NCI-H146 (cell line): ENCODE measurements at regions not wholly inside any gene's neighbourhood (a gene's known extent, or its start where the extent isn't known, plus 50 kb on each side); places are given as distances from the start of the nearest gene placed in this dataset.
"Not testable (repeated sequence)": the region's sequence is repeated elsewhere in the genome, so short reads cannot be mapped to it uniquely, and the experiment has no call there.

Source experiments
- DNase-seq: peaks from one replicate; lab custom pipeline; 2025; lab: John Stamatoyannopoulos, UW

DNA sequence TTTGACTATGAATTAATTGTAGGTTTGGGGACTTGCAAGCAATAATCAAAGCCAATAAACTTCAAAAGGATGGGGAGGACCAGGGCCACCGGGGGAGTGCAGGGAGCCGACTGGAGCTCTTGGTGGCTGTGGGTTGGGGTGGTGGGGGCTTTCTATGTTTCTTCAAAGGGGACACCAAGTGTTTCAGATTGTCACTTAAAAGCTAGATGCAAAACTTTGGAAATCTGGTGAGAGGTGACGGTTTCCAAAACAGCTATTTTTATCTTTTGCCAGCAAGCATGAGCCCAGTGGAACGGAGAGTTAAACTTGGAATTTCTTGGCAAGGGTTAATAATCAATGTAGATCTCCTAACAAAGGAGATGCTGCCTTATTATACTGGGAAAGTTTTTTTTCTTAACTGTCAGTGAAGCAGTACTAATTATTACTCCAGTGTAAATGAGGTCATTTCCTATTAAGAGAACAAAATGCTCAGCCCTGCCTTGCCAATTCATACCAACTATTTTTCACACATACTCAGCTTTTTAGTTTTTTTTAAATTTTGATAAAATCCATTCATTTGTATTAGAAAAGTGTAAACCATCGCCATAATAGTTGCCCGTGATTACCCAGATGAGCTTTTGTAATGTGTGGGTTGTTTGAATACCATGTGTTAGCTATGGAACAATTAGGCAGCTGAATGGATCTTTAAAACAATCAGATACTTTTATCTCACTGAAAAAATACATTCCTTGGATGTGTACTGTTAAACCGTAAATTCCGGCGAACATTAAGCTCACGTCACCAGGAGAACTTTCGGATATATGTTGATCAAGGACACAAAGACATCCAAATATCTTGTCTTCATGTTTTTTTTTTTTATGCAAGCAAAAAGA is 95.9 kb upstream of the ZNF536 start:
- DNase-seq = no peak

DNA sequence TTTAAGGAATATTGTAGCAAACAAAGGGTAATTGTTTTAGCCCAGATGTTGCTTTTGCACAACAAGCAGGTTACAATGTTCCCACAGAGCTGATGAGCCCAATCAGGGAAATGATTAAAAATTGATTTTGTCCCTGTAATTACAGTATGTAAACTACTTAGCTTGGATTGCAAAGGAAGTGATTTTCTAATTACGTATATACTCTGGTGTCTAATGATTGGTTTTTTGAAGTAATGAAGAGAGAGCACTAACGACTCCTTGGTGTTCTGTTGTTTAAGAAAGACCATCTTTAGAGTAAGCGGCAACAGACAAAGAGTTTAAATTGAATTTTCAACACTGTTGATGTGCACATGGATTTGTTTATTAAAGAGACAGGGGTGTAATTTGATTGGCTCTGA is 95.3 kb upstream of the ZNF536 start:
- DNase-seq = no peak

DNA sequence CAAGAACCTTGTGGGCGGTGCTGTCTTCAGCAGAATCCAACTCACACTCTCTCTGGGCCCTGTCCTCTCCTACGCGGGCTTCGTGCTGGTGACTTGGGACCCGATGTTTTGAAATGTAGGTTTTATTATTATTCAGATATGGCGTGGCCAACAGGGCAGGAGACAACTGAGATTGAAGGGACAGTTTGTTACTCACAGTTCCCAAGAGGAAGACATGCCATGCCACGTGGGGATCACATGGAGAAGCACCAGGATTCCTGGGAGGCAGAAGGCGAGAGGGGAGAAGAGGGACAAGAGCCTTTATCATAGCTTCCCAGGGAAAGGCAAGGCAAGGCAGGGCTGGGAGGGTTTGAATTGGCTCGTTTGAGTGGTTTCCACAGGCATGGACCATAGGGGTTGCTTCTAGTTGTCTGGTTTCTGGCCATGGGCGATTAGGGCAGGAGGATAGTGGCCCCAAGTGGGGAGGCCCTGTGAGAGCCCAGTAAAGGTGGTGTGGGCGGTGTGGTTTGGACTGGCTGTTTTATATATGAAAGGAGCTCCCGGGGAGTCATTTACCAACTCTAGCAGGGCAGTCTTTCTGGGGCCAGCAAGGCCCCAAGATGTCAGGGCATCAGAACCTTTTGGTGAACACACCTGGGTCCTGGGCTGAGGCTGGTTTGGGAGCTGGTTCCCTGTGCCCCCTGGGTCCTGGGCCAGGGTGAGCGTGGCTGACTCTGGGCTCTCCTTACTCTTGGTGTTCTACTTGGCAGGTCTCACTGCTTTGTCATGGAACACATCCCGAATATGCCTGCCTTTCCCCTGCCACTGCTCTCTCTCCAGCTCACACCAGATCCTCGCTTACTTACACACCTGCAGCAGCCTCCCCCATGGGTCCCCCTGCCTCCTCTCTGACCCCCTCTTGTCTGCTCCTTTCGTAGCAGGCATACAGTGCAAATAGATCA is 94.0 kb upstream of the ZNF536 start:
- no peak for DNase-seq

DNA sequence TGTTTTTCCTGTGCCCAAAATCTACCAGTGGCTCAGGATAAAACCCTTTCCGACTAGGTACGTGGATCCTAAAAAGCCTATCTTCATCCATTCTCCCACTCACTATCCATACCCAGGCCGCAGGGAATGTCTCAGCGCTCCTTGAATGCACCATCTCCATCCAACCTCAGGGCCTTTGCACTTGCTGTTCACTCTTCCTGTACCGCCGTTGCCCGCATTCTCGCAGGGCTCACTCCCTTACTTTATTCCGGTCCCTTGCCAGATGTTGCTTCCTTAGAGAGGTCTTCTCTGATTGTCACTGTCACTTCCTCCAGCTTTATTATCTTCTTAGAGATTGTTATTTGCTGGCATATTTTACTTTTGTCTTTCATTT is 93.3 kb upstream of the ZNF536 start:
- DNase-seq = no peak

DNA sequence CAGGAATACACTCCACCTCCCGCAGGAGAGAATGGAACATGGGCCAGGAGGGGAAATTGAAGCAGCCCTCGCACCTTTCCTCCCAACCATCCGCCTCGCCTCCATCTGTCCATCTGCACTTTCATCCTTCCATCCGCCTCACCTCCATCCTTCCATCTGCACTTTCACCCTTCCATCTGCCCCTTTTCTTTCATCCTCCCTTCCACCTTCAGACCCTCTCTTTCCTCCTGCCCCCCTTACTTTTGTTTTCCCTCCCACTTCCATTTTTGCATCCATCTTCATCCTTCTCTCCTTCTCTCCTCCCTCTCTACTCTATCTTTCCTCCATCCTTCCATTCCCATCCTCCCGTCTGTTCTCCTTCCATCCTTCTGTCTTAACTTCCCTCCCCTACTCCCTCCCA is 92.2 kb upstream of the ZNF536 start:
- DNase-seq = no peak

DNA sequence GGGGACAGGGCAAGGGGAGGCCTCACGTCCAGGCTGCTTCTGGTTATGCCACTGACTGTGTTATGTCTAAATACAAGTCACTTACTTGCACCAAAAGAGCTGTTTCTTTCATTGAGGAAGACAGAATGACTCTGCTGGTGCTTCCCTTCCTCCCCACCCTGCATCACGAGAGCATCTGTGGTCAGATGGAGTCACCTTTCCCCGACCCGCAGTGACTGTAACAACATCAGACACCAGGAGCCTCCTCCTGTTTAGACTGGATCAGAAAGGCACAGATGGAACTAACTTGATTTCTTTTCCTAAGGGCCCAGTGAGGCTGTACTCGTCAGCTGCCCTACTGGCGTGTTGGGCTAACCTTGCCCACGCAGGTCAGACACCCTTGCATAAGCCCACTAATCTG is 90.3 kb upstream of the ZNF536 start:
- DNase-seq = no peak

DNA sequence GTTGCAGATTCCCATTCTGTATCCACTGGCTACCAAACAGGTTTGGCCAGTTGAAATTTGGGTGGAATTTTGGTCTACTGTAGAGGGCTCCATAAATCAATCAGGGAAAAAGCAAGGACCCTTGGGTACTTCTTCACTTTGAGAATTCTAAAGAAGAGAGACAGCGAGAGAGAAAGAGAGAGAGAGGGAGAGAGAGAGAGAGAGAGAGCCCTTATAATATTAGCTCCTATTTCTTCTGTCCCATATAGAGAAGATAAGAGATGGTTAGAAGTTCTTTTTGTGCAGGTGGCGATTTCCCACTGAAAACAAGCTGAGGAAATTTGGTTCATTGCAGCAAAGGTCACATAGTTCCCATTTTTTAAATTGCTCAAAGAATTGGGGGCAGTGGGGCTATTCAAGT is 88.6 kb upstream of the ZNF536 start:
- no peak for DNase-seq

DNA sequence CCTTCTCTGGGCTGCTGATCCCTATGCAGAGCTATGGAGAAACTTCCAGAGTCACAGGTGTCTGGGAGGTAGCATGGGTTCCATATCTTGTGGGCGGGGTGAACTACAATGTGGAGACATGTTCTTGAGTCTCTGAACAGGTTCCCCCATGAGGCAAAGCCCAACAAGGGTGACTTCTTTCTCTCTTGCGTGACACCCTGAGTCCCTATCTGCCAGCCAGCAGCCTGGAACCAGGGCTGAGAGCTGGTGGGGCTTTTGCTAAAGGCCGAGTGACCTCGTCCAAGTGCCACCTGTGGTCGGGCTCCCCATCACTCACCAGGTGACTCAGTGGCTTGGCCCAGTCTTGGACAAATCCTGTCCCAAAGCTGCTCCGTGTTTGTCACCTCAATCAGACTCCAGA is 88.0 kb upstream of the ZNF536 start:
- DNase-seq = no peak

DNA sequence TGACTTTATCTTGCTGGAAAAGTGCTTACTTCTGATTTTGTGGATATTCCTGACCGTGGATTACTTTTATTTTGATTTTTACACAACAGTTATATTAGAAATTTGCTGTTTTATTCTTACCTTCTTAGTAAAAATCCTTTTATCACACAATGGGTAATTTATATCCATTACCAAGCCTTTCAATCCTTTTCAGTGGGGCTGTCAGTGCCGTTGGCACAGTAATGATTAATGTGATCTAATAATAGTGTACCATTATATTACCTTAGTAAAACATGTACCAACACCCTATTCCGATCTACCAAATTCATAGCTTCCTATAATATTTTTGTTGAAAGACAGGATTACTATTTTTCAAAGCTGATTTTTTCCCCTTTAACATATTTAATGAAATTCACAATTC is 87.3 kb upstream of the ZNF536 start:
- DNase-seq = no peak

DNA sequence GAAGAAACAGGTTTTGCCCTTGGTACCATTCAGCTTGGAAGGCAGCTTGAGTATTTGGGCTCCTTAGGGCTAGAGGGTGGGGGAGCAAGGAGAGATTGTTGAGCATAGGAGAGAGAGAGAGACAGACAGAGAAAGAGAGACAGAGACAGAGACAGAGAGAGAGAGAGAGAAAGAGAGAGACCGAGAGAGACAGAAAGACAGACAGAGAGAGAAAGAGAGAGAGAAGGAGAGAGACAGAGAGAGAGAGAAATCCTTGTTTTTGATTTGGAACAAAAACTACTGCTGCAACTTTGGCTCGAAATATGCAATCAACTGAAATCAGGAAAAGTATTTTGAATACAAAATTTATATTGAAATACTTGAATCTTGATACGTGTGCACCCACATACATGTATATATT is 85.8 kb upstream of the ZNF536 start:
- DNase-seq = no peak

DNA sequence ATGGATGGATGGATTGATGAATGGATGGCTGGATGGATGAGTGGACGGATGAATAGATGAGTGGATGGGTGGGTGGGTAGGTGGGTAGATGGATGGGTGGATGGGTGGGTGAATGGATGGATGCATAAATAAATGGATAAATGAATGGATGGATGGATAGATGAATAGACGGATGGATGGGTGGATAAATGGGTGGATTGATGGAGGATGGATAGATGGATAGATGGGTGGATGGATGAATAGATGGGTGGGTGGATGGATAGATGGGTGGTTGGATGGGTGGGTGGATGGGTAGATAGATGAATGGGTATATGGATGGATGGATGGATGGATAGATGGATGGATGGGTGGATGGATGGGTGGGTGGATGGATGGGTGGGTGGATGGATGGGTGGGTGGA is 84.9 kb upstream of the ZNF536 start:
- no peak for DNase-seq

DNA sequence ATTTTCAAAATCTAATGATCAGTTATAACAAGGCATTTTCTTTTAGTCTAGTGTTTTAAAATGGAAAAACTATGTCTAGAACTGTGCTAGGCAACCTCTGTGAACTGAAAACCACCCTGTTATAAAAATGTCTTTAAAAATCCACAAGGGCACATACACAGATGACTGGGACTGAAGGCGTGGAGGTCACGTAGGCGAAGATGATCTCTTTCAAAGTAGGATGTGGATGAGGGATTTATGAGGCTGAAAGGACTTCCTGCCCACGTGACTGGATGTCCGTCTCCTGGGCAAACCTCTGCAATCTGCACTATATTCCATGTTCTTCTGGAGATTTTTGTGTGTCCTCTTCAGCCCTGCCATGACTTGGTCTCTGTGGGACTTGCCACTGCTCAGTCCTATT is 84.2 kb upstream of the ZNF536 start:
- no peak for DNase-seq

DNA sequence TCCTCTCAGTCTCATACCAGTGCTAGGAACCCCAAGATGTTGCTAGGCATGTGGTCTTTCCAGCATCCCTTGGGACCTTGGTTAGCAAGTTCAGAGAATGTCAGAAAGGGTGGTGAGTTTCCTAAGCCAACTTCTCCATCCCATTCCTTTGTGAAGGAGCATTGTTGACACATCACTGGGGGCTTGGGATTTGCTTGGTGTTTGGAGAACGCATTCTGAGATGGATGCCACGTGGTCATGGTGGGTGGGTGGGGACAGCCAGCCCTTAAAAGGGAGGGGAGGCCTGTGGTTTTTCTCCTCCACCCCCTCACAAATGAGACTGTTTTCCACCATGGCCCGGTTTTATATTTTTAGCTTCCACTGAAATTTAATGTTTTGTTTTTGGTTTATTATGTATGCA is 83.3 kb upstream of the ZNF536 start:
- DNase-seq = no peak

DNA sequence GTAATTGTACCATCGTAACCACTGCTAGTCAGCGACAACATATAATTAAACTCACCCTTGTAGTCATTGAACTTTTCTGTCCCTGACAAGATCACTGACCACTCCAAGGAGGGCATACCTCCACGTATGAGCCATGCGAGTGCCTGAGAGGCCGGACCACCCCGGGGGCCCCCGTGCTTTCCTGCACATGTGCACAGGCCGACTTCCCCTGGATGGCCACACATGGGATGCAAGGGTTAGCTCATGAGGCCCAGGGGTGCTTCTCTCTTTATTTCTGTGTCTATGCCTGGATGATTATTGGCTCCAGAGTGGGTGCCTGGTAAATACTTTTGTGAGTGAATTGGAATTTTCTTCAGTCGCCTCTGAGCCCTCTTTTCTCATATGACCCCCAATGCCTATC is 82.8 kb upstream of the ZNF536 start:
- DNase-seq = no peak

DNA sequence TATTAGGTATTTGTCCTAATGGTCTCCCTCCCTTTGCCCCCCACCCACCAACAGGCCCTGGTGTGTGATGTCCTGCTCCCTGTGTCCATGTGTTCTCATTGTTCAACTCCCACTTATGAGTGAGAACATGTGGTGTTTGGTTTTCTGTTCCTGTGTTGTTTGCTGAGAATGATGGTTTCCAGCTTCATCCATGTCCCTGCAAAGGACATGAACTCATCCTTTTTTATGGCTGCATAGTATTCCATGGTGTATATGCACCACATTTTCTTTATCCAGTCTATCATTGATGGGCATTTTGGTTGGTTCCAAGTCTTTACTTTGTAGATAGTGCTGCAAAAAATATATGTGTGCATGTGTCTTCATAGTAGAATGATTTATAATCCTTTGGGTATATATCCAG is 81.4 kb upstream of the ZNF536 start:
- DNase-seq = not testable (repeated sequence)

DNA sequence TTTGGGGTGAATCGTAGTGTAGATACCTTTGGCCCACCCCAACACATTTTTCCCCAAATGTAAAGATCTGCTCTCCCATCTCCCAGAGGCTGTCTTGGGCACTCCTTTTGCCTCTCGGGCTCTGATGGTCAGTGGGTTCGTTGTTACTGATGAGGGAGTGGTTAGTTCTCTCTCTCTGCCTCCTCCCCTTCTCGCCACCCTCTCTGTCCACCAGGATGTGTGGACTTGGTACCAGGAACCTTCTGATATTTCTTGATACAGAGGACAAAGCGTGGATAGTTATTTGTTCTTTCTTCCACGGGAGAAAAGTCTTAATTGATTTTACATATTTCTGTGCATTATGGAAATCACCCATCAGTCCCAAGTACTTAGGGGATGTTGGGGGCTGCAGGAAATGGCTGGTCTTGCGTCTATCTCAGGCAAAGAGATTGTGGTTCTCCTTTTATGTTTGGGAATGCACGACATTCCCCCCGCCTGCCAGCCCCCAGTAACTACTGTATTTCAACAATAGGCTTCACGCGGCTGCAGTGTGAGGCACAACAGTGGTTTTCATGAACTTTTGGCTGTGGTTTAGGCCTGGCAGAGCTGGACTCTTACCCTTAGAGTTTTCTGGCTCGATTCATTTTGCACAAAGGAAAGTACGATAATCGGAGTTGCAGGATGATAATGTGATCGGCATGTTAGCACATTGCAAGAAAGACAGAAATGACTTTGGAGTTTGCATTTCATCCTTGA is 79.0 kb upstream of the ZNF536 start:
- DNase-seq = no peak

DNA sequence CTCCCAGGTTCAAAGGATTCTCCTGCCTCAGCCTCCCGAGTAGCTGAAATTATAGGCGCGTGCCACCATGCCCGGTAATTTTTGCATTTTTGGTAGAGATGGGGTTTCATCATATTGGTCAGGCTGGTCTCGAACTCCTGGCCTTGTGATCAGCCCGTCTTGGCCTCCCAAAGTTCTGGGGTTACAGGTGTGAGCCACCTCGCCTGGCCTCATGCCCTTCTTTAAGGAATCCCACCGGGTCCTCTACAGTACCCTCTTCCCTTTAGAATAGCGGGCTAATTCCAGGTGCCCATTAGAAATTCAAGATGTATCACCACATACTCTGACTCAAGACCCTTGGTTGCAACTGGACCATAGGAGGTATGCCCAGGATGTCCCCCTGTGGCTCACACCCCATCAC is 74.2 kb upstream of the ZNF536 start:
- no peak for DNase-seq

DNA sequence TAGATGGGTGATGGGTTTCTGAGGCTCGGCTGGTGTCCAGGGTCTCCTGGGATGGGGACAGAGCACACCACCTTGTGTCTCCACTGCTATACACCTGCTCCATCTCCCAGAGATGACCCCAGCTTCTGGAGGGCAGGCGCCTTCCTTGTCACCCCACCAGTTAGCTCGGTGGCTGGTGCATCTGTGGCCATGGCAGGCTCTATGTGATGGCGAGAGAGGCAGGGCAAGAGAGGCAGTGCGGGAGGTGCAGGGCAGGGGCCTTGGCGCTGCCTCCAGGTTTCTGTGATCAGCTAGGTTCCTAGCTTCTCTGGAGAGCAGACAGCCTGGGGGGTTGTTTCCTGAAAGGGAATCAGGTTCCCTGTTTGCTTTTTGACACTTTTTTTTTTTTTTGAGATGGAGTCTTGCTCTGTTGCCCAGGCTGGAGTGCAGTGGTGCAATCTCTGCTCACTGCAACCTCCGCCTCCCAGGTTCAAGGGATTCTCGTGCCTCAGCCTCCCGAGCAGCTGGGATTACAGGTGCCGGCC is 69.0 kb upstream of the ZNF536 start:
- no peak for DNase-seq

DNA sequence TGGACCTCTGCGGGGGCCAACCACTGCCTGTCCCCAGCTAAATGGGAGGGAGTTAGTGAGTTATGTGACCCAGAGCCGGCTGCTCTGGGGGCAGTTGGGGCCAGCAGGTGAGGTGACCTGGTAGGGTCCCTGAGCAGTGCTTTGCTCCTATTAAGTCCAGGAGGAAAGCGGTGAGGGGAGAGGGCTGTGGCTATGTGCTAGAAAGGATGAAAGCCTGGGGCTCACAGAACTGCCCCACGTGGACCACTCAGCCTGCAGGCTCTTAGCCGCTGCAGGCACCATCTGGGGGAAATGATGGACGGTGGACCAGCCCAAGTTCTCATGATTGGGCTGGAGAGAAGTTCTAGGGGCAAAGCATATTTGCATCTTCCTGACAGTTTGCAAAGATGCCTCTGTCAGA is 67.6 kb upstream of the ZNF536 start:
- no peak for DNase-seq

DNA sequence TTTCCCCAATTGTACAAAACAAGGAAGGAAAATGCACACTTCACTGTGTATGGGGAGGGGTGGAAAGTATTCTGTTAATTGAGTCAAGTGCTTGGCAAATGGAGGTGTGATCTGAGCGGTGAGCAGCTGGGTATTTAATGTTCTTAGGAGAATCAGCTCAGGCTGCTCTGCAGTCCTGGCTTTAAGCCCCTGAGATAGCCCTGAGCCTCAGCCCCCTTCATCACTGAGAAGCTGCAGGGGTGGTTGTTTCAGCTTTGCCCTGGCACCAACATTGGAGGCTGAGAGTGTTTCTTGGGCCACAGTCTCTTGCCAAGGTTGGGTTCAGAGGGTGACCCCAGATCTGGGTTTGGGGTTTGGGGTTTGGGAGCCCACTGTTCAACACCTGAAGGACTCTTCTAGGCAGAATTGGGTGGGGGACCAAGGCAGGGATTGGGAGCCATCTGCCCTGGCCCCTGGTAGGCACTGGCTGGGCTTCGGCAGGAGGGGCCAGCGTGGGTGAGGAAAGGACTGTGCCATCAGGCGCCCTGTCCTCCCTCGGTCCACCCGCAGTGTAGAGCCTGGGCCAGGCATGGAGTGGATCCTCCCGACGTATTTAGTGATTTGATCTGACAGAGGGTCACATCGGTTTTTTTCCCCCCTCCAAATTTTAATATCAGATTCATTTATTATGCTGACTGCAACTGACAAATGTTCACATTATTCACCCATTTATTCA is 66.7 kb upstream of the ZNF536 start:
- DNase-seq = no peak

DNA sequence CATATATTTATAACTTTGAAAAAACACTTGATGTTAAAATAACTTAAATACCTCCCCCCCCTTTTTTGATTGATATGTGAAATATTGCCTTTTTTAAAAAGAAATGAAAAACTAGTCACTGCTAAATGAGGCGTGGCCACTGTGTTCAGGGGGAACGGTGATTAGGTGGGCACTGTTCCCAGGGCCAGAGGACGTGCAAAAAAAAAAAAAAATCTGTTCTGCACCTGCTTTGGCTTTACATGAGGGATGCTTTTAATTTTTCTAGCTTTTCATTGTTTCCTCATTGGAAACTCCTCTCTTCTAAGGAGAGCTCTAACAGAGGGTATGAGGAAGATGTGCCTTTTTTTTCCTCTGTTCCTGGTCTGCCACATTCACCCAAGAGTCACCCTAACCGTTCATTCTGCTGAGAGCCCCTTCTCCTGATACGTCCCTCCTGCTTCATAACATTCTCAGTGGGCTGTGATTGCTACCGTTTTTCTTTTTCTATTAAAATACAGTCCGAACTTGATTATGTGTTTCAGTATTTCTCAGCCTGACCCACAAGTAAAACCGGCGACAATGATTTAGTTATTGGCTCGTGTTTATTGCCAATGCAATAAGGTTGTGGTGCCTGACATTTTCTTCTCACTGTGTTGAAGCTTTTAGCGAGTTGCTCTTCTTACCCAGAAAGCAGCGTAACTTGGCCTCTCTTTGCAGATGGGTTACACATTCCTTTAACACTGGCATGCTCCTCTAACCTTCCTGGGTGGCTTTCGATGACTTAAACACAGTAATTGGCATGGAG is 64.8 kb upstream of the ZNF536 start:
- no peak for DNase-seq
